ENCODE measurements at regions not wholly inside any gene's neighbourhood (a gene's known extent, or its start where the extent isn't known, plus 50 kb on each side); places are given as distances from the start of the nearest gene placed in this dataset.

DNA sequence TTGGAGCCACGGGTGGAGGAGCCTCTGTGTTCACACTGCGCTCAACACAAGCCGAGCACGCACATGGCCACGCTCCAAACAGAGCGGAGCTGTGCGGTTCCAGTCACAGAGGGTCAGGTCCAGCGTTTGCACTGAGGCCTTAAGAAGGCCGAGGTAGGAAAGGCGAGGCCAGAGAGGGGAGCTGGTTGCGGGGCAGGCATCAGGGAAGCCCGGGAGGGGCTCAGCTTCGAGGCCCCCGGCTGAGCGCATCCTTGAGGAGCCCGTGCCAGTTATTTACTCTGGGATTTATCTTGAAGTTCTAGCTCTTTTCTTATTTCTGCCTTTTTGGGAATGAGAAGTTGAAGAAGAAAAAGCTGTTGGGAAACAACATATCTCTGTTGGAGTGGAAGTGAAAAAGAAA lies 140.8 kb downstream of the IRX1 start:
- TF ChIP-seq POLR2A (IDR thresholded peaks at IDR 0.05) = no peak
- no peak for TF ChIP-seq CTCF (IDR thresholded peaks at IDR 0.05)
- no peak for TF ChIP-seq EP300 (IDR thresholded peaks at IDR 0.05)

Measured in ovary (tissue), 3 donors.